HepG2 (cell line): ENCODE measurements at regions not wholly inside any gene's neighbourhood (a gene's known extent, or its start where the extent isn't known, plus 50 kb on each side); places are given as distances from the start of the nearest gene placed in this dataset.

ENCODE experiments used
- ARID3A ChIP-seq: IDR thresholded peaks from 2 replicates; pipeline ENCODE4 v1.6.1; 2012; ENCODE audit warnings: low read depth, low read length, improper control_type of control experiment
- CERS6 ChIP-seq: sonication (generic); formaldehyde crosslinking; IDR thresholded peaks from 2 replicates; pipeline ENCODE4 v1.5.0; 2020; ENCODE audit warnings: missing genetic modification reagents
- DDIT3 ChIP-seq: sonication (generic); formaldehyde crosslinking; IDR thresholded peaks from 2 replicates; pipeline ENCODE4 v1.4.0; 2020; ENCODE audit warnings: mild to moderate bottlenecking, missing genetic modification reagents
- HNRNPK ChIP-seq: fragments of 200-400 bp; formaldehyde crosslinking; IDR thresholded peaks from 2 replicates; pipeline ENCODE4 v1.6.1; 2018; ENCODE audit warnings: low read length, low read depth, moderate library complexity, mild to moderate bottlenecking; ENCODE audit not compliant: poor library complexity, severe bottlenecking
- KDM3A ChIP-seq: IDR thresholded peaks from 2 replicates; pipeline ENCODE4 v1.6.1; 2018; ENCODE audit warnings: low read depth, missing compliant biosample characterization
- NCOR1 ChIP-seq: fragments of 200-600 bp; sonication (generic); IDR thresholded peaks from 2 replicates; pipeline ENCODE4 v1.7.0; 2017; ENCODE audit warnings: antibody characterized with exemption, low read length, borderline replicate concordance
- PCBP2 ChIP-seq: fragments of 200-400 bp; formaldehyde crosslinking; optimal IDR thresholded peaks from 2 replicates; pipeline ENCODE3; 2018; ENCODE audit warnings: low read length, low read depth; ENCODE audit not compliant: poor library complexity, severe bottlenecking
- RAD21 ChIP-seq: fragments of 450-650 bp; formaldehyde crosslinking; IDR thresholded peaks from 2 replicates; pipeline ENCODE4 v1.5.0; 2020; ENCODE audit warnings: mild to moderate bottlenecking
- RELA ChIP-seq: sonication (generic); formaldehyde crosslinking; IDR thresholded peaks from 2 replicates; pipeline ENCODE4 v1.4.0; 2020; ENCODE audit warnings: missing genetic modification reagents
- RXRB ChIP-seq: IDR thresholded peaks from 2 replicates; pipeline ENCODE4 v1.6.1; 2016; ENCODE audit warnings: borderline replicate concordance, missing genetic modification reagents, missing compliant biosample characterization
- SRY ChIP-seq: sonication (generic); formaldehyde crosslinking; IDR thresholded peaks from 2 replicates; pipeline ENCODE4 v1.8.0; 2022; ENCODE audit warnings: mild to moderate bottlenecking, missing genetic modification reagents
- TARDBP ChIP-seq: sonication (generic); formaldehyde crosslinking; IDR thresholded peaks from 2 replicates; pipeline ENCODE4 v1.8.0; 2022; ENCODE audit warnings: mild to moderate bottlenecking, missing genetic modification reagents
- TBL1XR1 ChIP-seq: fragments of 150-350 bp; IDR thresholded peaks from 2 replicates; pipeline ENCODE4 v1.6.1; 2014; ENCODE audit warnings: borderline replicate concordance, low read length; ENCODE audit not compliant: partially characterized antibody
- TCF7 ChIP-seq: sonication (generic); IDR thresholded peaks from 2 replicates; pipeline ENCODE4 v1.6.1; 2016; ENCODE audit warnings: antibody characterized with exemption, low read depth
- ZBTB33 ChIP-seq: sonication (generic); formaldehyde crosslinking; IDR thresholded peaks from 2 replicates; pipeline ENCODE4 v1.4.0; 2020; ENCODE audit warnings: missing genetic modification reagents
- ZFP36L2 ChIP-seq: sonication (generic); formaldehyde crosslinking; IDR thresholded peaks from 2 replicates; pipeline ENCODE4 v1.4.0; 2020; ENCODE audit warnings: missing genetic modification reagents
- ZFP82 ChIP-seq: sonication (generic); formaldehyde crosslinking; IDR thresholded peaks from 2 replicates; pipeline ENCODE4 v1.5.1; 2020; ENCODE audit warnings: mild to moderate bottlenecking, missing genetic modification reagents, borderline replicate concordance
- ZNF232 ChIP-seq: sonication (generic); formaldehyde crosslinking; IDR thresholded peaks from 2 replicates; pipeline ENCODE4 v1.4.0; 2020; ENCODE audit warnings: missing genetic modification reagents, borderline replicate concordance
- ZNF234 ChIP-seq: sonication (generic); formaldehyde crosslinking; conservative IDR thresholded peaks from 2 replicates; pipeline ENCODE4 v1.5.1; 2020; ENCODE audit warnings: mild to moderate bottlenecking, missing genetic modification reagents
- ZNF281 ChIP-seq: sonication (generic); formaldehyde crosslinking; IDR thresholded peaks from 2 replicates; pipeline ENCODE4 v1.4.0; 2020; ENCODE audit warnings: missing genetic modification reagents, borderline replicate concordance
- ZNF589 ChIP-seq: sonication (generic); formaldehyde crosslinking; conservative IDR thresholded peaks from 2 replicates; pipeline ENCODE4 v1.8.0; 2022; ENCODE audit warnings: mild to moderate bottlenecking, moderate library complexity, missing genetic modification reagents
- ZNF672 ChIP-seq: sonication (generic); formaldehyde crosslinking; IDR thresholded peaks from 2 replicates; pipeline ENCODE4 v1.8.1; 2022; ENCODE audit warnings: missing genetic modification reagents
- ZNF879 ChIP-seq: sonication (generic); formaldehyde crosslinking; IDR thresholded peaks from 2 replicates; pipeline ENCODE4 v1.8.1; 2023; ENCODE audit warnings: missing genetic modification reagents

- TF ChIP-seq HNRNPK (no peak), ZNF232 (CRISPR knock-in tag) (no peak), ZNF589 (0 out of 2 replicates have a peak, but pooled peaks have one; percentile 22), NCOR1 (no peak; the same call in 1 of the 2 replicates), ZFP36L2 (CRISPR knock-in tag) (no peak), ZBTB33 (CRISPR knock-in tag) (no peak; the same call in 1 of the 2 replicates), ZNF234 (CRISPR knock-in tag) (no peak), KDM3A (CRISPR knock-in tag) (peak; percentile 31; the same call in 1 of the 2 replicates), CERS6 (CRISPR knock-in tag) (no peak), RAD21 (0 out of 2 replicates have a peak, but pooled peaks have one; percentile 23), TARDBP (CRISPR knock-in tag) (peak; percentile 83; the same call in 1 of the 2 replicates), TCF7 (peak; percentile 68; the same call in 1 of the 2 replicates), ARID3A (no peak), ZNF879 (CRISPR knock-in tag) (no peak), RELA (no peak), DDIT3 (no peak), ZNF672 (CRISPR knock-in tag) (no peak), TBL1XR1 (no peak), SRY (CRISPR knock-in tag) (no peak), RXRB (peak; percentile 84; the same call in 1 of the 2 replicates), ZNF281 (CRISPR knock-in tag) (no peak), PCBP2 (no peak), ZFP82 (no peak)
Observed at GRCh38 chr15:62886431-62887071, 156.0 kb upstream of the TPM1 start (continued).
